Testis (tissue), 2 donors: ENCODE measurements at regions not wholly inside any gene's neighbourhood (a gene's known extent, or its start where the extent isn't known, plus 50 kb on each side); places are given as distances from the start of the nearest gene placed in this dataset.

Experiments
- CTCF ChIP-seq, 3 experiments: fragments of 450-650 bp in 2 of 3; fragments of 200-600 bp in 1 of 3; sonication (generic) in 1 of 3; IDR thresholded peaks; one replicate each; pipeline ENCODE4 v1.5.1; 2016 to 2019; ENCODE audit warnings: antibody characterized with exemption in 3 of 3, mild to moderate bottlenecking in 2 of 3, moderate library complexity in 1 of 3
- POLR2A ChIP-seq: fragments of 450-650 bp; IDR thresholded peaks from one replicate; pipeline ENCODE4 v1.6.1; 2017; ENCODE audit warnings: antibody characterized with exemption, mild to moderate bottlenecking, moderate library complexity

- TF ChIP-seq POLR2A (no peak), CTCF (IDR thresholded peaks at IDR 0.05) (no peak)
Observed at GRCh38 chr3:66856533-66856932, 141.6 kb upstream of the KBTBD8 start.
